Hindlimb muscle (tissue), 1 donor: ENCODE measurements at regions not wholly inside any gene's neighbourhood (a gene's known extent, or its start where the extent isn't known, plus 50 kb on each side); places are given as distances from the start of the nearest gene placed in this dataset.
"Not testable (repeated sequence)": the region's sequence is repeated elsewhere in the genome, so short reads cannot be mapped to it uniquely, and the experiment has no call there.

ENCODE experiments used
- DNase-seq: peaks from one replicate; pipeline ENCODE4 v3.0.0-alpha.2; 2013

- DNase-seq = no peak
These were observed 773.2 kb upstream of the LRRN3 start for GRCh38 chr7:110317541-110318265.

- not testable (repeated sequence) for DNase-seq
These were observed 770.6 kb upstream of the LRRN3 start for GRCh38 chr7:110320285-110320684.

GRCh38 chr7:110322796-110323195 is 768.1 kb upstream of the LRRN3 start:
- no peak for DNase-seq

GRCh38 chr7:110326966-110327365 is 764.0 kb upstream of the LRRN3 start:
- DNase-seq = no peak

- no peak for DNase-seq
These were observed 754.5 kb upstream of the LRRN3 start for GRCh38 chr7:110336423-110336822.

- DNase-seq = no peak
These were observed 753.3 kb upstream of the LRRN3 start for GRCh38 chr7:110337646-110338045.

- no peak for DNase-seq
These were observed 743.8 kb upstream of the LRRN3 start for GRCh38 chr7:110347081-110347480.

- DNase-seq = no peak
These were observed 734.5 kb upstream of the LRRN3 start for GRCh38 chr7:110356438-110356837.

- DNase-seq = no peak
These were observed 732.9 kb upstream of the LRRN3 start for GRCh38 chr7:110358028-110358427.

GRCh38 chr7:110371709-110372108 is 719.2 kb upstream of the LRRN3 start:
- DNase-seq = no peak

- no peak for DNase-seq
These were observed 718.2 kb upstream of the LRRN3 start for GRCh38 chr7:110372685-110373084.

GRCh38 chr7:110373416-110373815 is 717.5 kb upstream of the LRRN3 start:
- DNase-seq = no peak

- DNase-seq = no peak
These were observed 717.1 kb upstream of the LRRN3 start for GRCh38 chr7:110373859-110374258.

- no peak for DNase-seq
These were observed 715.9 kb upstream of the LRRN3 start for GRCh38 chr7:110375068-110375467.

- no peak for DNase-seq
These were observed 708.2 kb upstream of the LRRN3 start for GRCh38 chr7:110382736-110383135.

- DNase-seq = no peak
These were observed 704.9 kb upstream of the LRRN3 start for GRCh38 chr7:110386006-110386405.

GRCh38 chr7:110386913-110387312 is 704.0 kb upstream of the LRRN3 start:
- DNase-seq = no peak

GRCh38 chr7:110387689-110388088 is 703.2 kb upstream of the LRRN3 start:
- no peak for DNase-seq

GRCh38 chr7:110388457-110388856 is 702.5 kb upstream of the LRRN3 start:
- no peak for DNase-seq

GRCh38 chr7:110396021-110396420 is 694.9 kb upstream of the LRRN3 start:
- no peak for DNase-seq

GRCh38 chr7:110397927-110398660 is 692.8 kb upstream of the LRRN3 start:
- no peak for DNase-seq

GRCh38 chr7:110399421-110399820 is 691.5 kb upstream of the LRRN3 start:
- DNase-seq = no peak

- DNase-seq = no peak
These were observed 690.5 kb upstream of the LRRN3 start for GRCh38 chr7:110400411-110400810.

- DNase-seq = no peak
These were observed 683.7 kb upstream of the LRRN3 start for GRCh38 chr7:110407242-110407641.
